NAMALWA (cell line): ENCODE measurements at regions not wholly inside any gene's neighbourhood (a gene's known extent, or its start where the extent isn't known, plus 50 kb on each side); places are given as distances from the start of the nearest gene placed in this dataset.
"Not testable (repeated sequence)": the region's sequence is repeated elsewhere in the genome, so short reads cannot be mapped to it uniquely, and the experiment has no call there.

Experiments
- DNase-seq: peaks from one replicate; pipeline ENCODE4 v3.0.0-alpha.2; 2015; ENCODE audit warnings: low spot score

GRCh38 chr10:33655921-33656320 is 321.5 kb upstream of the NRP1 start:
- DNase-seq: no peak

GRCh38 chr10:33655165-33655815 is 320.8 kb upstream of the NRP1 start:
- DNase-seq: no peak

GRCh38 chr10:33653584-33654367 is 319.3 kb upstream of the NRP1 start:
- DNase-seq: no peak

GRCh38 chr10:33652870-33653269 is 318.4 kb upstream of the NRP1 start:
- no peak for DNase-seq

GRCh38 chr10:33650131-33650530 is 315.7 kb upstream of the NRP1 start:
- DNase-seq: not testable (repeated sequence)

- DNase-seq: no peak
Observed at GRCh38 chr10:33643042-33643441, 308.6 kb upstream of the NRP1 start.

- no peak for DNase-seq
Observed at GRCh38 chr10:33638891-33639290, 304.4 kb upstream of the NRP1 start.

GRCh38 chr10:33638374-33638773 is 303.9 kb upstream of the NRP1 start:
- DNase-seq: no peak

- no peak for DNase-seq
Observed at GRCh38 chr10:33635967-33636515, 301.6 kb upstream of the NRP1 start.

- no peak for DNase-seq
Observed at GRCh38 chr10:33632432-33632831, 298.0 kb upstream of the NRP1 start.

- no peak for DNase-seq
Observed at GRCh38 chr10:33631991-33632390, 297.5 kb upstream of the NRP1 start.

GRCh38 chr10:33630761-33631160 is 296.3 kb upstream of the NRP1 start:
- DNase-seq: no peak

GRCh38 chr10:33627611-33628010 is 293.1 kb upstream of the NRP1 start:
- DNase-seq: no peak

GRCh38 chr10:33626798-33627466 is 292.5 kb upstream of the NRP1 start:
- no peak for DNase-seq

- DNase-seq: no peak
Observed at GRCh38 chr10:33623669-33624068, 289.2 kb upstream of the NRP1 start.

- DNase-seq: no peak
Observed at GRCh38 chr10:33621101-33621500, 286.6 kb upstream of the NRP1 start.

- no peak for DNase-seq
Observed at GRCh38 chr10:33618196-33618595, 283.7 kb upstream of the NRP1 start.

GRCh38 chr10:33617381-33618080 is 283.1 kb upstream of the NRP1 start:
- no peak for DNase-seq

- no peak for DNase-seq
Observed at GRCh38 chr10:33616956-33617355, 282.5 kb upstream of the NRP1 start.

GRCh38 chr10:33612551-33612950 is 278.1 kb upstream of the NRP1 start:
- no peak for DNase-seq

- DNase-seq: no peak
Observed at GRCh38 chr10:33612116-33612515, 277.6 kb upstream of the NRP1 start.

GRCh38 chr10:33611423-33611822 is 277.0 kb upstream of the NRP1 start:
- DNase-seq: no peak
